ENCODE measurements at regions not wholly inside any gene's neighbourhood (a gene's known extent, or its start where the extent isn't known, plus 50 kb on each side); places are given as distances from the start of the nearest gene placed in this dataset.

- TF ChIP-seq CTCF (IDR thresholded peaks at IDR 0.05; ENCODE audit: low read depth, low read length), result no peak
- no peak overlapping the region for H3K4me3 ChIP-seq (ENCODE audit: low read depth, low read length)
- H3K36me3 ChIP-seq, result no peaks in the 10 kb centered on the region
- no peak for DNase-seq
- no peaks in the 10 kb centered on the region for H3K27me3 ChIP-seq (ENCODE audit: insufficient read depth, low read depth, severe bottlenecking)
- peaks cover 3% of the 10 kb centered on the region for H3K9me3 ChIP-seq (ENCODE audit: severe bottlenecking)
- no peak overlapping the region for H3K27ac ChIP-seq
These were observed 79.4 kb downstream of the KLF15 start for GRCh38 chr3:126277629-126278378.

DNA sequence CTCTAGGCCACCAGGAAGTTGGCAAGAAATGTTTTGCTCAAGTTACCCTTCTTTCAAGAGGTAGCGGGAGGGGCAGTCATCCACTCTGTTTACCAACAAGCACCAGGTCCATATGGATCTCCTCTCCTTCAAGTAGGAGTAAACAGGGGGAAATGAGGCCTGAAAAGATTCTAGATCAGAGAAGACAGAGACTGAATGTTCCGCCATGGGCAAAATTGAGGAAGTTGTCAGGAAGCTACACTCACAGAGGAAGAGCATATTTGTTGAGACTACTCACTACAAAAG is 81.6 kb downstream of the KLF15 start:
- H3K9me3 ChIP-seq (ENCODE audit: severe bottlenecking), result no peaks in the 10 kb centered on the region
- H3K4me3 ChIP-seq (ENCODE audit: low read depth, low read length), result no peak overlapping the region
- no peak for DNase-seq
- no peaks in the 10 kb centered on the region for H3K36me3 ChIP-seq
- no peak overlapping the region for H3K27ac ChIP-seq
- no peak for TF ChIP-seq CTCF (IDR thresholded peaks at IDR 0.05; ENCODE audit: low read depth, low read length)
- no peaks in the 10 kb centered on the region for H3K27me3 ChIP-seq (ENCODE audit: insufficient read depth, low read depth, severe bottlenecking)

DNA sequence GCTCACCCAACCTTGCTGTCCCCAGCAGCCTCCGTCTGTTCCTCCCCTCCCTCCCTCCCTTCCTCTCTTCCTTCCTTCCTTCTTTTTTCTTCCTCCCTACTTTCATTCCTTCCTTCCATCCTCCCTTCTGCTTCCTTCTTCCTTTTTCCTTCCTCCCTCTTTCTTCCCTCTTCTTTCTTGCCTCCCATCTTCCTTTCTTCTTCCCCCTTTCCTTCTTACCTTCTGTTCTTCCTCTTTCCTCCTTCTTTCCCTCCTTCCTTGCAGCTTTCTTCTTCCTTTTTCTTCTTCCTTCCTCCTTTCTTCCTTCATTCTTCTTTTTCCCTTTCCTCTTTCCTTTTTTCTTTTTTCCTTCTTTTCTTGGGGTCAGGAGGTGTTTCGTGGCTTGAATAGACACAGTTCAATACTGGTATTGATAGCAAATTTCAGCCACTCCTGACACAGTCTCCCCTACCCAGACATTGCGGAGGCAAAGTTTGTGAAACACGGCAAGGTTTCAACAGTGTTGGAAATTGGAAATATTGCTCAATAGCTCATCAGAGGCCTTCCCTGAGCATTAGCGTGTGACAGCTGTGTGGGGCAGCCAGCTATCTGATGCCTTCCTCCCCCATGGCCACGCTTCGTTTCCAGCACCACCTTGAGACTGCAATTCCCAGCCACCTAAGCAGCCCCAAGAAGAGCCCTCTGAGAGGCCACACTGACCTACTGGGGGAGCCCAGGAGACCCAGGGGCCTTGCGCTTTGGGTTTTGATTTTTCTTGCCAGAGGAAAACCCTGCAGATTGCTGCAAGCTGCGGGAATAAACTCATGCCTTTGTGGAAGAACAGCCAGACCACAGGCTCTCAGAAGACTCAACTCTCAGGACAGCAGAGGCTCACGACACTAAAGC is 82.2 kb downstream of the KLF15 start:
- no peaks in the 10 kb centered on the region for H3K27me3 ChIP-seq (ENCODE audit: insufficient read depth, low read depth, severe bottlenecking)
- no peak for DNase-seq
- no peak overlapping the region for H3K27ac ChIP-seq
- no peak overlapping the region for H3K4me3 ChIP-seq (ENCODE audit: low read depth, low read length)
- H3K36me3 ChIP-seq, result no peaks in the 10 kb centered on the region
- TF ChIP-seq CTCF (IDR thresholded peaks at IDR 0.05; ENCODE audit: low read depth, low read length), result no peak
- no peaks in the 10 kb centered on the region for H3K9me3 ChIP-seq (ENCODE audit: severe bottlenecking)

DNA sequence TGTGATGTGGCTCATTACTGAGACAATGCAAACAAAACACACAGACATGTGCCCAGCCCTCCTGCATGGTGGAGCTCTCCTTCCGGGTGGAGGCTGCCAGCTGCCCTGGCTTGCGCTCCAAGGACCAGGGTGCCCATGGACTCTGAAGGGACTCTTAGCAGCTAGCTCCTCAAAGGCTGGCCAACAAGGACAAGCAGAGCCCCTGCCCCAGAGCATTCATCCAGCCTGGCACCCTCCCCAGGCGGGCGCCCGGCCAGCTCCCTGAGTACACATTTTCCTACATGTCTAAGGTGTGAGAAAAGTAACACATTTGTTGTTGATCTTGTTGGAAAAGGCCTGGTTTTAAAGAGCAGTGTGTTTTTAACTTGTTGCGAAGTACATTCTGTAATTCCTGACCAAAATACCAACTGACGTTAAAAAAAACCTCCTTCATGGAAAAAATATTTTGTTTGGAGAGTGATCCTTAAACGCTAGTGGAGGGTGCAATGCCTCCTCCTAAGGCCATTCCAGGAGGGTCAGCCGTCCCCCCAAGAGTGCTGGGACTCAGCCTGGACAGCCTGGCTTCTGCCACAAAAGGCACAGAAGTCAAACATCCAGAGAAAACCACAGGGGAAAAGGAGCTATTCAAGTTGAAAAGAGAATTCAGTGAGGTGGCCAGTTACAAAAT is 86.9 kb downstream of the KLF15 start:
- Histone ChIP-seq H3K27ac (no peak overlapping the region), H3K9me3 (ENCODE audit: severe bottlenecking) (no peaks in the 10 kb centered on the region), H3K27me3 (ENCODE audit: insufficient read depth, low read depth, severe bottlenecking) (no peaks in the 10 kb centered on the region), H3K36me3 (no peaks in the 10 kb centered on the region), H3K4me3 (ENCODE audit: low read depth, low read length) (no peak overlapping the region)
- DNase-seq, result no peak
- no peak for TF ChIP-seq CTCF (IDR thresholded peaks at IDR 0.05; ENCODE audit: low read depth, low read length)

DNA sequence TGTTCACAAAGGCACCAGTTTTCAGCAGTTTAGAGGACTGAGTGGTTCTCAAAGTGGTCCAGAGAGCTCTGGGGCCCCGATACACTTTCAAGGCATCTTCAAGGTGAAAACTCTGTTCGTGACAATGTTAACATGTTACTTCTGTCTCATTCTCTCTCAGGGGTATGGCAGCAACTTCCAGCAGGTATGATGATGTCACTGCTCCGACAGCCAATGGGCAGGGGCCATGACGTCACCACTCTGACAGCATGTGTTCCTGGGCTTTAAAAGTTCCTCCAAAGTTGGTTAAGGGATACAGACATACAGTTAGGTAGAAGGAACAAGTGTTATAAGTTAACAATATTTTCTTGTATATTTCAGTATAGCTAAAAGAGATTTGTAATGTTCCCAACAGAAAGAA is 87.9 kb downstream of the KLF15 start:
- Histone ChIP-seq H3K27ac (no peak overlapping the region), H3K4me3 (ENCODE audit: low read depth, low read length) (no peak overlapping the region), H3K9me3 (ENCODE audit: severe bottlenecking) (no peaks in the 10 kb centered on the region), H3K27me3 (ENCODE audit: insufficient read depth, low read depth, severe bottlenecking) (no peaks in the 10 kb centered on the region), H3K36me3 (no peaks in the 10 kb centered on the region)
- TF ChIP-seq CTCF (IDR thresholded peaks at IDR 0.05; ENCODE audit: low read depth, low read length), result no peak
- DNase-seq, result no peak
